ENCODE measurements at regions not wholly inside any gene's neighbourhood (a gene's known extent, or its start where the extent isn't known, plus 50 kb on each side); places are given as distances from the start of the nearest gene placed in this dataset.

- no peak for DNase-seq (ENCODE audit: low spot score)
These were observed 111.4 kb upstream of the C1QTNF9B start for GRCh38 chr13:24008679-24009078.

- no peak for DNase-seq (ENCODE audit: low spot score)
These were observed 114.0 kb upstream of the C1QTNF9B start for GRCh38 chr13:24011266-24011665.

GRCh38 chr13:24012648-24013047, 115.3 kb upstream of the C1QTNF9B start:
- DNase-seq (ENCODE audit: low spot score), result no peak

- no peak for DNase-seq (ENCODE audit: low spot score)
These were observed 115.9 kb upstream of the C1QTNF9B start for GRCh38 chr13:24013189-24013588.

- DNase-seq (ENCODE audit: low spot score), result no peak
These were observed 118.7 kb upstream of the C1QTNF9B start for GRCh38 chr13:24016046-24016445.

GRCh38 chr13:24022568-24022967, 125.3 kb upstream of the C1QTNF9B start:
- DNase-seq (ENCODE audit: low spot score), result no peak

- DNase-seq (ENCODE audit: low spot score), result no peak
These were observed 125.8 kb upstream of the C1QTNF9B start for GRCh38 chr13:24023073-24023472.

- DNase-seq (ENCODE audit: low spot score), result no peak
These were observed 130.2 kb upstream of the C1QTNF9B start for GRCh38 chr13:24027494-24027893.

- DNase-seq (ENCODE audit: low spot score), result no peak
These were observed 128.3 kb upstream of the SPATA13 start for GRCh38 chr13:24032252-24032651.

GRCh38 chr13:24032674-24033073, 127.8 kb upstream of the SPATA13 start:
- DNase-seq (ENCODE audit: low spot score), result no peak

- DNase-seq (ENCODE audit: low spot score), result no peak
These were observed 126.8 kb upstream of the SPATA13 start for GRCh38 chr13:24033527-24034302.

GRCh38 chr13:24035411-24035810, 125.1 kb upstream of the SPATA13 start:
- DNase-seq (ENCODE audit: low spot score), result no peak

- no peak for DNase-seq (ENCODE audit: low spot score)
These were observed 124.4 kb upstream of the SPATA13 start for GRCh38 chr13:24036115-24036514.

GRCh38 chr13:24038405-24038804, 122.1 kb upstream of the SPATA13 start:
- peak; percentile 62 for DNase-seq (ENCODE audit: low spot score)

GRCh38 chr13:24038841-24039330, 121.6 kb upstream of the SPATA13 start:
- peak; percentile 95 for DNase-seq (ENCODE audit: low spot score)

GRCh38 chr13:24039621-24040475, 120.7 kb upstream of the SPATA13 start:
- peak; percentile 83 for DNase-seq (ENCODE audit: low spot score)

- DNase-seq (ENCODE audit: low spot score), result peak; percentile 64
These were observed 119.7 kb upstream of the SPATA13 start for GRCh38 chr13:24040835-24041234.

- no peak for DNase-seq (ENCODE audit: low spot score)
These were observed 118.8 kb upstream of the SPATA13 start for GRCh38 chr13:24041651-24042225.

GRCh38 chr13:24042710-24043440, 117.6 kb upstream of the SPATA13 start:
- no peak for DNase-seq (ENCODE audit: low spot score)

- DNase-seq (ENCODE audit: low spot score), result no peak
These were observed 116.8 kb upstream of the SPATA13 start for GRCh38 chr13:24043590-24044350.

- no peak for DNase-seq (ENCODE audit: low spot score)
These were observed 114.9 kb upstream of the SPATA13 start for GRCh38 chr13:24045597-24045996.
